ENCODE measurements at regions not wholly inside any gene's neighbourhood (a gene's known extent, or its start where the extent isn't known, plus 50 kb on each side); places are given as distances from the start of the nearest gene placed in this dataset.

GRCh38 chr3:187972454-187972853 is 181.5 kb upstream of the LPP start:
- no peak overlapping the region for H3K27ac Mint-ChIP-seq
- TF ChIP-seq CTCF (IDR thresholded peaks at IDR 0.05) = no peak
- DNase-seq = no peak
- H3K27me3 Mint-ChIP-seq (ENCODE audit: insufficient read depth) = no peaks in the 10 kb centered on the region
- H3K4me3 Mint-ChIP-seq = no peak overlapping the region
- H3K9me3 Mint-ChIP-seq = peaks cover 2% of the 10 kb centered on the region
- peaks cover 46% of the 10 kb centered on the region for H3K4me1 Mint-ChIP-seq (ENCODE audit: low read depth)
- H3K36me3 Mint-ChIP-seq (ENCODE audit: low read depth) = peaks cover 1% of the 10 kb centered on the region; the same call in 1 of the 2 replicates

GRCh38 chr3:187973977-187974870 is 179.7 kb upstream of the LPP start:
- H3K4me3 Mint-ChIP-seq = no peak overlapping the region
- peaks cover 4% of the 10 kb centered on the region; the same call in 1 of the 2 replicates for H3K36me3 Mint-ChIP-seq (ENCODE audit: low read depth)
- H3K27me3 Mint-ChIP-seq (ENCODE audit: insufficient read depth) = no peaks in the 10 kb centered on the region
- H3K9me3 Mint-ChIP-seq = peaks cover 4% of the 10 kb centered on the region
- no peak overlapping the region for H3K27ac Mint-ChIP-seq
- TF ChIP-seq CTCF (IDR thresholded peaks at IDR 0.05) = no peak
- no peak for DNase-seq
- H3K4me1 Mint-ChIP-seq (ENCODE audit: low read depth) = peaks cover 30% of the 10 kb centered on the region

GRCh38 chr3:187974871-187975271 is 179.1 kb upstream of the LPP start:
- peaks cover 27% of the 10 kb centered on the region for H3K4me1 Mint-ChIP-seq (ENCODE audit: low read depth)
- no peak for DNase-seq
- H3K9me3 Mint-ChIP-seq = peaks cover 4% of the 10 kb centered on the region
- TF ChIP-seq CTCF (IDR thresholded peaks at IDR 0.05) = peak; percentile 27; the same call in 1 of the 2 replicates
- H3K36me3 Mint-ChIP-seq (ENCODE audit: low read depth) = peaks cover 4% of the 10 kb centered on the region; the same call in 1 of the 2 replicates
- H3K27me3 Mint-ChIP-seq (ENCODE audit: insufficient read depth) = no peaks in the 10 kb centered on the region
- no peak overlapping the region for H3K27ac Mint-ChIP-seq
- no peak overlapping the region for H3K4me3 Mint-ChIP-seq

- no peak overlapping the region for H3K4me3 Mint-ChIP-seq
- peaks cover 4% of the 10 kb centered on the region for H3K9me3 Mint-ChIP-seq
- no peak for TF ChIP-seq CTCF (IDR thresholded peaks at IDR 0.05)
- no peak for DNase-seq
- no peaks in the 10 kb centered on the region for H3K27me3 Mint-ChIP-seq (ENCODE audit: insufficient read depth)
- H3K4me1 Mint-ChIP-seq (ENCODE audit: low read depth) = peaks cover 27% of the 10 kb centered on the region
- H3K36me3 Mint-ChIP-seq (ENCODE audit: low read depth) = peaks cover 4% of the 10 kb centered on the region; the same call in 1 of the 2 replicates
- H3K27ac Mint-ChIP-seq = peak overlapping the region; percentile 14; the same call in 1 of the 2 replicates
Observed at GRCh38 chr3:187975561-187976364, 178.2 kb upstream of the LPP start.

- Mint-ChIP-seq H3K27ac (no peak overlapping the region), H3K4me3 (no peak overlapping the region), H3K27me3 (ENCODE audit: insufficient read depth) (no peaks in the 10 kb centered on the region), H3K9me3 (peaks cover 4% of the 10 kb centered on the region), H3K4me1 (ENCODE audit: low read depth) (peaks cover 27% of the 10 kb centered on the region), H3K36me3 (ENCODE audit: low read depth) (peaks cover 4% of the 10 kb centered on the region; the same call in 1 of the 2 replicates)
- no peak for TF ChIP-seq CTCF (IDR thresholded peaks at IDR 0.05)
- no peak for DNase-seq
Observed at GRCh38 chr3:187976365-187976900, 177.5 kb upstream of the LPP start.
